ENCODE measurements at regions not wholly inside any gene's neighbourhood (a gene's known extent, or its start where the extent isn't known, plus 50 kb on each side); places are given as distances from the start of the nearest gene placed in this dataset.

- no peak overlapping the region for H3K27ac ChIP-seq (ENCODE audit: low read length)
- no peak for DNase-seq (ENCODE audit: low read depth, low spot score)
- H3K27me3 ChIP-seq (ENCODE audit: control insufficient read depth, insufficient read depth, low read length) = no peaks in the 10 kb centered on the region
- no peaks in the 10 kb centered on the region for H3K9me3 ChIP-seq (ENCODE audit: control insufficient read depth, insufficient read depth, low read length)
- H3K36me3 ChIP-seq (ENCODE audit: control insufficient read depth, insufficient read depth, low read length) = no peaks in the 10 kb centered on the region
- H3K4me1 ChIP-seq (ENCODE audit: control insufficient read depth, insufficient read depth, low read length) = no peaks in the 10 kb centered on the region
- H3K4me3 ChIP-seq (ENCODE audit: low read length) = no peak overlapping the region
These were observed 103.4 kb downstream of the CNTN3 start for GRCh38 chr3:74511078-74511477.

GRCh38 chr3:74510261-74510818 lies 104.1 kb downstream of the CNTN3 start:
- Histone ChIP-seq H3K9me3 (ENCODE audit: control insufficient read depth, insufficient read depth, low read length) (no peaks in the 10 kb centered on the region), H3K36me3 (ENCODE audit: control insufficient read depth, insufficient read depth, low read length) (no peaks in the 10 kb centered on the region), H3K27ac (ENCODE audit: low read length) (no peak overlapping the region), H3K4me3 (ENCODE audit: low read length) (no peak overlapping the region), H3K4me1 (ENCODE audit: control insufficient read depth, insufficient read depth, low read length) (no peaks in the 10 kb centered on the region), H3K27me3 (ENCODE audit: control insufficient read depth, insufficient read depth, low read length) (no peaks in the 10 kb centered on the region)
- no peak for DNase-seq (ENCODE audit: low read depth, low spot score)
- WGBS (ENCODE audit: insufficient coverage, insufficient read length) = no CpG with 5 or more reads among the region's 5 CpGs

DNA sequence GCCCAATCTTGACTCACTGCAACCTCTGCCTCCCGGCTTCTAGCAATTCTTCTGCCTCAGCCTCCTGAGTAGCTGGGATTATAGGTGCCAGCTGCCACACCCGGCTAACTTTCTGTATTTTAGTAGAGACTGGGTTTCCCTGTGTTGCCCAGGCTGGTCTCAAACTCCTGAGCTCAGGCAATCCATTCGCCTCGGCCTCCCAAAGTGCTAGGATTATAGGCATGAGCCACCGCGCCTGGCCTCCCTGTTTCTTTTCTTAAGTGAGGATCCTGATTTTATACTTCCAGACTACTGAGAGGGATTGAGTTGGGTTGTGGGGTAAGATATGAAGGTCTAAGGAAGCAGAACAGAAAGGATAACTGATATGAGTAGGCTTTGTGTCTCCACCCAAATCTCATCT lies 106.8 kb downstream of the CNTN3 start:
- WGBS (ENCODE audit: insufficient coverage, insufficient read length) = no CpG with 5 or more reads among the region's 6 CpGs
- Histone ChIP-seq H3K27me3 (ENCODE audit: control insufficient read depth, insufficient read depth, low read length) (no peaks in the 10 kb centered on the region), H3K36me3 (ENCODE audit: control insufficient read depth, insufficient read depth, low read length) (no peaks in the 10 kb centered on the region), H3K9me3 (ENCODE audit: control insufficient read depth, insufficient read depth, low read length) (no peaks in the 10 kb centered on the region), H3K4me3 (ENCODE audit: low read length) (no peak overlapping the region), H3K27ac (ENCODE audit: low read length) (no peak overlapping the region), H3K4me1 (ENCODE audit: control insufficient read depth, insufficient read depth, low read length) (no peaks in the 10 kb centered on the region)
- DNase-seq (ENCODE audit: low read depth, low spot score) = no peak

DNA sequence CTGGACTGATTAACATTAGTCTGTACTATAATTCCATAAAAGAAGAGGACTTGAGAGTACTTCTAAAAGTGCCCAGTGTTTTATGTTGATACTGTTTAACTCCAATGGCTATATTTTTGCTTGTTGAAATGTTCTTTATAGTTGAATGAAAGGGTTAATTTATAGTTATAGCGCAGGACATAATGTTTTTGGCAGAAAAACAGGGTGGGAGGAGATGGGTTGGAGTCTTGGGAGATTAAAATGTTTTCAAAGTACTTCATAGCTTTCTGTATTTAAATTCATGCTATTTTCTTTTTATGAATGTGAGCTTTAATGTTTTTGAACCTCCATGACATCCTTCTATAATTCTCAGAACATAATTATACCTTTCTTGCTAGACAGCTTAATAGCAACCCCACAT lies 108.2 kb downstream of the CNTN3 start:
- 100% methylated on average over 1 of the region's 1 CpG for WGBS (ENCODE audit: insufficient coverage, insufficient read length)
- no peak for DNase-seq (ENCODE audit: low read depth, low spot score)
- Histone ChIP-seq H3K27me3 (ENCODE audit: control insufficient read depth, insufficient read depth, low read length) (no peaks in the 10 kb centered on the region), H3K4me3 (ENCODE audit: low read length) (no peak overlapping the region), H3K9me3 (ENCODE audit: control insufficient read depth, insufficient read depth, low read length) (no peaks in the 10 kb centered on the region), H3K4me1 (ENCODE audit: control insufficient read depth, insufficient read depth, low read length) (no peaks in the 10 kb centered on the region), H3K27ac (ENCODE audit: low read length) (no peak overlapping the region), H3K36me3 (ENCODE audit: control insufficient read depth, insufficient read depth, low read length) (no peaks in the 10 kb centered on the region)

- Histone ChIP-seq H3K27ac (ENCODE audit: low read length) (no peak overlapping the region), H3K27me3 (ENCODE audit: control insufficient read depth, insufficient read depth, low read length) (no peaks in the 10 kb centered on the region), H3K36me3 (ENCODE audit: control insufficient read depth, insufficient read depth, low read length) (no peaks in the 10 kb centered on the region), H3K4me1 (ENCODE audit: control insufficient read depth, insufficient read depth, low read length) (no peaks in the 10 kb centered on the region), H3K4me3 (ENCODE audit: low read length) (no peak overlapping the region), H3K9me3 (ENCODE audit: control insufficient read depth, insufficient read depth, low read length) (no peaks in the 10 kb centered on the region)
- DNase-seq (ENCODE audit: low read depth, low spot score) = no peak
- no CpG with 5 or more reads among the region's 6 CpGs for WGBS (ENCODE audit: insufficient coverage, insufficient read length)
These were observed 113.5 kb downstream of the CNTN3 start for GRCh38 chr3:74501007-74501406.

- Histone ChIP-seq H3K36me3 (ENCODE audit: control insufficient read depth, insufficient read depth, low read length) (no peaks in the 10 kb centered on the region), H3K9me3 (ENCODE audit: control insufficient read depth, insufficient read depth, low read length) (no peaks in the 10 kb centered on the region), H3K27ac (ENCODE audit: low read length) (no peak overlapping the region), H3K4me1 (ENCODE audit: control insufficient read depth, insufficient read depth, low read length) (no peaks in the 10 kb centered on the region), H3K4me3 (ENCODE audit: low read length) (no peak overlapping the region), H3K27me3 (ENCODE audit: control insufficient read depth, insufficient read depth, low read length) (no peaks in the 10 kb centered on the region)
- DNase-seq (ENCODE audit: low read depth, low spot score) = no peak
- no CpG with 5 or more reads among the region's 5 CpGs for WGBS (ENCODE audit: insufficient coverage, insufficient read length)
These were observed 114.2 kb downstream of the CNTN3 start for GRCh38 chr3:74500257-74500656.

GRCh38 chr3:74491874-74492273 lies 122.6 kb downstream of the CNTN3 start:
- no peaks in the 10 kb centered on the region; the same call in 1 of the 2 replicates for H3K4me1 ChIP-seq (ENCODE audit: control insufficient read depth, insufficient read depth, low read length)
- no peaks in the 10 kb centered on the region for H3K36me3 ChIP-seq (ENCODE audit: control insufficient read depth, insufficient read depth, low read length)
- H3K9me3 ChIP-seq (ENCODE audit: control insufficient read depth, insufficient read depth, low read length) = no peaks in the 10 kb centered on the region
- no peaks in the 10 kb centered on the region for H3K27me3 ChIP-seq (ENCODE audit: control insufficient read depth, insufficient read depth, low read length)
- DNase-seq (ENCODE audit: low read depth, low spot score) = no peak
- H3K27ac ChIP-seq (ENCODE audit: low read length) = no peak overlapping the region
- H3K4me3 ChIP-seq (ENCODE audit: low read length) = no peak overlapping the region
- WGBS (ENCODE audit: insufficient coverage, insufficient read length) = no CpG with 5 or more reads among the region's 1 CpG

DNA sequence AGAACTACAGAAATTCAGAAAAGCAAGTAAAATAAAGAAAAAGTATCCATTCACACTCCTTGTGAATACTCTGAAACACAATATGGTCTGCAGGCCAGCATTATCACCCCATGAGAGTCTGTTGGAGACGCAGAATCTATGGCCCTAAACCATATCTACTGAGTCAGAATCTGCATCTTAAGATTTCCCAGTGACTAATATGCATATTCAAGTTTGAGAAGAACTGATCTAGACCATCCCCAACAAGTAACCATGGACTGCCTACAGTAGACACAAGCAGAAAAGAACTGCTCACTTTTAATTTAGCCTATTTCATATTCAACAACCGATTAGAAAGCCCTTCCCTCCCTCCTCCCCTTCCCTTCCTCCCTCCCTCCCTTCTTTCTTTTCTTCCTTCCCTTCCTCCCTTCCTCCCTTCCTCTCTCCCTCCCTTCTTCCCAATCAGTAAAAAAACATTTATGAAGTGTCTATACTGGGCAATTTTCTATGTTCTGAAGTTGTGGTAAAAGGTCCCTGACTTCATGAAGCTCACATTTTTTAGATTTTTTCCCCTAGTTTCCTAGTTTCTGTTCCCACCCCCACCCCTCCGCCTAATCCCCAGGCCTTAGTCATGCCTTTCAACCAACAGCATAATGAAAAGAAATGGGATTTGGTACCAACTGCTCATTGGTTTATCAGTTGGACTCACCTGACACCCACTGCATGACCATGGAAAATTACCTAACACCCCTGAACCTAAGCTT lies 125.2 kb downstream of the CNTN3 start:
- Histone ChIP-seq H3K4me3 (ENCODE audit: low read length) (no peak overlapping the region), H3K27me3 (ENCODE audit: control insufficient read depth, insufficient read depth, low read length) (no peaks in the 10 kb centered on the region), H3K36me3 (ENCODE audit: control insufficient read depth, insufficient read depth, low read length) (no peaks in the 10 kb centered on the region), H3K9me3 (ENCODE audit: control insufficient read depth, insufficient read depth, low read length) (no peaks in the 10 kb centered on the region), H3K27ac (ENCODE audit: low read length) (no peak overlapping the region), H3K4me1 (ENCODE audit: control insufficient read depth, insufficient read depth, low read length) (no peaks in the 10 kb centered on the region; the same call in 1 of the 2 replicates)
- WGBS (ENCODE audit: insufficient coverage, insufficient read length) = no CpG with 5 or more reads among the region's 3 CpGs
- DNase-seq (ENCODE audit: low read depth, low spot score) = no peak

GRCh38 chr3:74479915-74480314 lies 134.5 kb downstream of the CNTN3 start:
- Histone ChIP-seq H3K9me3 (ENCODE audit: control insufficient read depth, insufficient read depth, low read length) (no peaks in the 10 kb centered on the region), H3K4me1 (ENCODE audit: control insufficient read depth, insufficient read depth, low read length) (no peaks in the 10 kb centered on the region; the same call in 1 of the 2 replicates), H3K4me3 (ENCODE audit: low read length) (no peak overlapping the region), H3K27ac (ENCODE audit: low read length) (no peak overlapping the region), H3K27me3 (ENCODE audit: control insufficient read depth, insufficient read depth, low read length) (no peaks in the 10 kb centered on the region), H3K36me3 (ENCODE audit: control insufficient read depth, insufficient read depth, low read length) (no peaks in the 10 kb centered on the region)
- no peak for DNase-seq (ENCODE audit: low read depth, low spot score)

DNA sequence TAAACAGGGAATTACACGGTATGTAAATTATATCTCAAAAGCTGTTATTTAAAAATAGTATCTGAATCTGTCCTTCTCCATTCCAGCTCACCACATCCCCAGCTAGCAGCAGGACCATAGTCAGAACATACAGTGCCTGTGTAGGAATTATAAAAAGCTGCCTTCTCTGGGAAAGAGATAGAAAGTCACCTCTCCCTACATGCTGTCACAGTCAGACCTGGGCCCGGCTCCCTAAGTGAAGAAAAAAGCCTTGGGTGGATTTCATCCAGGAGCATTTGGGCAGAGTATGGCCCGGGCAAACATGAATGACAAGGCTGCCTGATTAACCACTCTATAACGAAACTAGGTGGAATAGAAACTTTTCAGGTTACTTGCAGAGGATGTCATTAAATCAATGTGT lies 144.1 kb downstream of the CNTN3 start:
- no peaks in the 10 kb centered on the region for H3K27me3 ChIP-seq (ENCODE audit: control insufficient read depth, insufficient read depth, low read length)
- no peak overlapping the region for H3K27ac ChIP-seq (ENCODE audit: low read length)
- H3K4me1 ChIP-seq (ENCODE audit: control insufficient read depth, insufficient read depth, low read length) = no peaks in the 10 kb centered on the region
- WGBS (ENCODE audit: insufficient coverage, insufficient read length) = no CpG with 5 or more reads among the region's 4 CpGs
- no peaks in the 10 kb centered on the region for H3K9me3 ChIP-seq (ENCODE audit: control insufficient read depth, insufficient read depth, low read length)
- no peak overlapping the region for H3K4me3 ChIP-seq (ENCODE audit: low read length)
- H3K36me3 ChIP-seq (ENCODE audit: control insufficient read depth, insufficient read depth, low read length) = no peaks in the 10 kb centered on the region
- no peak for DNase-seq (ENCODE audit: low read depth, low spot score)

DNA sequence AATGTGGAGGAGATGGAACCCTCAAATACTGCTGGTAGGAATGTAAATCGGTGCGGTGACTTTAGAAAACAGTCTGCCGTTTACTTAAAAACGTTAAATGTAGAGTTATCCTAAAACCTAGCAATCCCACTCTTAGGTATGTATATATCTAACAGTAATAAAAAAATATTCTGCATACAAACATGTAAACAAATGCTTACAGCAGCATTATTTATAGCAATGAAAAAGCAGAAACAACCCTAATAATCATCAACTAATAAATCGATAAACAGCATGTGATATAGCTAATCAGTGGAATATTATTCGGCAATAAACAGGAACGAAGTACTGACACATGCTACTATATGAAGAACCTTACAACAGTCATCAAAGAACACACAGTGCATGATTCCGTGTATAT lies 144.7 kb downstream of the CNTN3 start:
- Histone ChIP-seq H3K27me3 (ENCODE audit: control insufficient read depth, insufficient read depth, low read length) (no peaks in the 10 kb centered on the region), H3K4me1 (ENCODE audit: control insufficient read depth, insufficient read depth, low read length) (no peaks in the 10 kb centered on the region), H3K36me3 (ENCODE audit: control insufficient read depth, insufficient read depth, low read length) (no peaks in the 10 kb centered on the region), H3K27ac (ENCODE audit: low read length) (no peak overlapping the region), H3K4me3 (ENCODE audit: low read length) (no peak overlapping the region), H3K9me3 (ENCODE audit: control insufficient read depth, insufficient read depth, low read length) (no peaks in the 10 kb centered on the region)
- WGBS (ENCODE audit: insufficient coverage, insufficient read length) = no CpG with 5 or more reads among the region's 8 CpGs
- no peak for DNase-seq (ENCODE audit: low read depth, low spot score)
